ENCODE measurements at regions not wholly inside any gene's neighbourhood (a gene's known extent, or its start where the extent isn't known, plus 50 kb on each side); places are given as distances from the start of the nearest gene placed in this dataset.

DNA sequence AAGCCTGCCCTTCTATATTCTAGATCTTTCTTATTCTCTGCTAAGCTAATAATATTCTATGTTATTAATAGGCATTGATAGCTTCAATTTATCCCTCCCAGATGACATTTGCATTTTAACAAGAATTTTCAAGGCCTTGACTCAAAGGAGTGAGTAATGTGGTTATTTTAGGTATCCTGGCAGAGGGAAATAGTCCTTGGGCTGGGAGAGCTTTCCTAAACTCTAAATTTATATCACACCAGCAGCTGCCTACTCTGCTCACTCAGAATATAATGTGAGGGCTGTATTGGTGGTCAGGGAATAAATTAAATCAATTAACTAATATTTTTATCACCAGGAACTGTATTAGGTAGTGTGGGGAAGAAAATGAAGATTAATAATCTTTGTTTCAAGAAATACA, 74.8 kb upstream of the ADAM23 start:
- DNase-seq (ENCODE audit: low read depth) = no peak

DNA sequence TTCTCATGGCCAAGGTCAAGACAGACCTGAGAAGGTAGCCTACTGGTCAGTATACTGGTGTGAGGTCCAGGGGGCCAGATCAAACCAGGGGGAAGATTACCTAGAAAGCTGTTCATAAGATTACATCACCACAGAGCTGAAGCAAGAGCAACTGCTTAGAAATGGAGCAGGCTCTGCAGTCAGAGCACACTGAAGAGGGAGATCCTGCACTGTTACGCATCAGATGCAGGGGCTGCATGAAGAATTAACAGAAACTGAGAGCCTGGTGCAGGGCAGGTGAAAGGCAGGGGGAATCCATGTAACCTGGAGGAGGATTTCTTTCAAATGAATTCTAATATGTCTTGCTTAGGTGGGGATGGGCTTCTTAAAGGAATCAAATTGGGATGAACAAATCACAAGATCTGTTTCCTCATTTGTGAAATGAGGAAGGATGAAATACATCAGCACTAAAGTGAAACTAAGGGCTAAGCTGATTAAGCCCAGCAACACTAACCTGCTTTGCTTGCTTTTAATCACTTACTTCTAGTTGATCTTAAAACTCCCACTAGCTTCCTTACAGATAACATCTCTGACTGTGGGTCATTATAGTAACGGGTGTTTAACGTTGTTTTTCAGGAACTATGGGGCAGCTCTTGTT, 74.3 kb upstream of the ADAM23 start:
- DNase-seq (ENCODE audit: low read depth) = no peak
- H3K4me3 ChIP-seq (replicated peaks; ENCODE audit: low read depth, low read length) = no peak overlapping the region
- TF ChIP-seq, protein P1, sequence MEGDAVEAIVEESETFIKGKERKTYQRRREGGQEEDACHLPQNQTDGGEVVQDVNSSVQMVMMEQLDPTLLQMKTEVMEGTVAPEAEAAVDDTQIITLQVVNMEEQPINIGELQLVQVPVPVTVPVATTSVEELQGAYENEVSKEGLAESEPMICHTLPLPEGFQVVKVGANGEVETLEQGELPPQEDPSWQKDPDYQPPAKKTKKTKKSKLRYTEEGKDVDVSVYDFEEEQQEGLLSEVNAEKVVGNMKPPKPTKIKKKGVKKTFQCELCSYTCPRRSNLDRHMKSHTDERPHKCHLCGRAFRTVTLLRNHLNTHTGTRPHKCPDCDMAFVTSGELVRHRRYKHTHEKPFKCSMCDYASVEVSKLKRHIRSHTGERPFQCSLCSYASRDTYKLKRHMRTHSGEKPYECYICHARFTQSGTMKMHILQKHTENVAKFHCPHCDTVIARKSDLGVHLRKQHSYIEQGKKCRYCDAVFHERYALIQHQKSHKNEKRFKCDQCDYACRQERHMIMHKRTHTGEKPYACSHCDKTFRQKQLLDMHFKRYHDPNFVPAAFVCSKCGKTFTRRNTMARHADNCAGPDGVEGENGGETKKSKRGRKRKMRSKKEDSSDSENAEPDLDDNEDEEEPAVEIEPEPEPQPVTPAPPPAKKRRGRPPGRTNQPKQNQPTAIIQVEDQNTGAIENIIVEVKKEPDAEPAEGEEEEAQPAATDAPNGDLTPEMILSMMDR (IDR thresholded peaks at IDR 0.05; ENCODE audit: low read length, missing control alignments) = no peak

More for the DNA sequence above, 74.8 kb upstream of the ADAM23 start:
- TF ChIP-seq, protein P1 (IDR thresholded peaks at IDR 0.05; ENCODE audit: low read length, missing control alignments) = no peak
- H3K4me3 ChIP-seq (replicated peaks; ENCODE audit: low read depth, low read length) = no peak overlapping the region

DNA sequence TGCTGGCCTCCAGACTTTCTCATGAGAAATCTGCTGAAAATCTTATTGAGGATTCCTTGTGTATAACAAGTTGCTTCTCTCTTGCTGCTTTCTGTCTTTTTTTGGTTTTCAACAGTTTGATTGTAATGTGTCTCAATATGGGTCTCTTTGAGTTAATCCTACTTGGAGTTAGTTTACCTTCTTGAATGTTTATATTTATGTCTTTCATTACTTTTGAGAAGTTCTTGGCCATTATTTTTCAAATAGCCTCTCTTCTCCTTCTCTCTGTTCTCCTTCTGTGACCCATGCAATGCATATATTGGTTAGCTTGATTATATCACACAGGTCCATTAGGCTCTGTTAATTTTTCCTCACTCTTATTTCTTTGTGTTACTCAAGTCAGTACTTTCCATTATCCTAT, 67.4 kb upstream of the ADAM23 start:
- TF ChIP-seq, protein P1 (IDR thresholded peaks at IDR 0.05; ENCODE audit: low read length, missing control alignments) = no peak
- DNase-seq (ENCODE audit: low read depth) = no peak
- no peak overlapping the region for H3K4me3 ChIP-seq (replicated peaks; ENCODE audit: low read depth, low read length)

DNA sequence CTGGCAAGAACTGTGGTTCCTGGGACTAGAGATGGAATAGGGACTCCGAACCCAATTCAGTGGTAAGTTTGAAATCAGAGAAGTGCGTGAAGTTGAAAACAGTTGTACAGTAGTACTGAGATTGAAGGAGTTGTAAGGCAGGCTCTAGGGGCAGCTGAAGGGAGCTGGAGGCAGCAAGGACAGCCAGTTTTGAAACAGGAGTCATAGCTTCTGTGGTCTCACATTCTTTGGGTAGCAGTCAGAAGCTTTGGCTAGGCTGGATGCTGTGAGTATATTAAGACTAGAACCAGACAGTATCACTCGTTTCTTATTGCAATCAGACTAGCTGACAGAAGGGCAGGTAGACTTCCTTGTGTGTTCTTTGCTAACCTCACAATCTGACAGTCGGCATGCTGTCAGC, 64.5 kb upstream of the ADAM23 start:
- TF ChIP-seq, protein P1 (IDR thresholded peaks at IDR 0.05; ENCODE audit: low read length, missing control alignments) = no peak
- no peak overlapping the region for H3K4me3 ChIP-seq (replicated peaks; ENCODE audit: low read depth, low read length)
- no peak for DNase-seq (ENCODE audit: low read depth)

DNA sequence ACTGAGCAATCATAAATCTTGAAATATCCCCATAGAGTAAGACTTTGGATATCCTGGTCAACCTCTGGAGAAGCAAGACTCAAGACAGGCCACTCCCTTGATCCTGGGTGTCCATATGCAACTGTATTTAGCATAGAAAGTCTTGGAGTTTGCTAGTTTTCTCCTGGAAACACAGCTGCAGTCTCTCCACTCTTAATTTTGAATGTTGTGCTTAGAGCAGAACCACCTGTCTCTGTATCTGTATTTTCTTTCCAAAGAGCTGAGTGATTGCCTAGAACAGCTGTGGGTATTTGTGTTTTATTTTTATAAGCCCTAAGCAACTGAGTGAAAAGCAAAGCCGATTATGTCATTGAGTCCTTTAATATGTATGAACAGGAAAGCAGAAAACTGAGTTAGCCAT, 64.1 kb upstream of the ADAM23 start:
- DNase-seq (ENCODE audit: low read depth) = no peak
- TF ChIP-seq, protein P1 (IDR thresholded peaks at IDR 0.05; ENCODE audit: low read length, missing control alignments) = no peak
- no peak overlapping the region for H3K4me3 ChIP-seq (replicated peaks; ENCODE audit: low read depth, low read length)

DNA sequence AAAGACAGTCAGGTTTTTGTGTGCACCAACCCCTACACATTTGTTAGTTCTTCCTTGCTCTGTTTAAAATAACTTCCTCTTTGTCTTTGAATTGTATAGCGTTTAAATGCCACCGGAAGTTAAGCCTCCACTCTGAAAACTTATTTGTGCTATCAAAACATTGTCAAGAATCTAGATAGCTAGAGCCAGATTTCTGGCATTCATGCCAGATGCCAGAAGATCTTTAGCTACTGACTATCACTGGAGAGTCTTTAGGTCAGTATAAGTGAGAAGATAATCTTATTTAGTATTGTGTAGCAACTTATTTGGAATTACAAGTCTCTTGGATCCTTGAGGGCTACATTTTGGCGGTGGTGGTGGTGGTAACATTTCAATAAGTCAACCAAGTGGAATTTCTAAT, 63.4 kb upstream of the ADAM23 start:
- H3K4me3 ChIP-seq (replicated peaks; ENCODE audit: low read depth, low read length) = no peak overlapping the region
- TF ChIP-seq, protein P1 (IDR thresholded peaks at IDR 0.05; ENCODE audit: low read length, missing control alignments) = no peak
- DNase-seq (ENCODE audit: low read depth) = no peak

DNA sequence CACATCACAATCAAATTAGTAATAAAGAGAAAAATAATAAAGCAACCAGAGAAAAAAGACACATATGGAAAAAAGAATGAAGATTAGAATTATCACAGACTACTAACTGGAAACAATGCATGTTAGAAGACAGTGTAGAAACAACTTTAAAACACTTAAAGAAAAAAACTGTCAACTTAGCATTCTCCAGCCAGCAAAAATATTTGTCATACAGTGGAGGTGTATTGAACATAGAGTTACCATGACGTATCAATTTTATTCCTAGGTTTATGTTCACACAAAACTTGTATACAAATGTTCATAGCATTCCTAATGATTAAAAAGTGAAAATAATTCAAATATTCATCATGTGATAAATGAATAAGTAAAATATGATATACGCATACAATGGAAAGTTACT, 61.5 kb upstream of the ADAM23 start:
- no peak for DNase-seq (ENCODE audit: low read depth)
- TF ChIP-seq, protein P1 (IDR thresholded peaks at IDR 0.05; ENCODE audit: low read length, missing control alignments) = no peak
- H3K4me3 ChIP-seq (replicated peaks; ENCODE audit: low read depth, low read length) = no peak overlapping the region
